HepG2 (cell line): ENCODE measurements at regions not wholly inside any gene's neighbourhood (a gene's known extent, or its start where the extent isn't known, plus 50 kb on each side); places are given as distances from the start of the nearest gene placed in this dataset.

Experiments used
- ATAC-seq: fragments of 200-7000 bp; cut with Tn5 transposase; 3 replicates; pipeline ENCODE4 v1.9.1; 2020; ENCODE audit warnings: mild to moderate bottlenecking, moderate library complexity
- BruUV-seq: library from RNA; stranded (reverse); fragments of 400-500 nt; replicated peaks from 2 replicates; lab custom pipeline; 2021; lab: Mats Ljungman, UMichigan
- CTCF ChIA-PET: fragments of 300-600 bp; formaldehyde crosslinking; extraction: SDS; loops from one replicate; lab custom pipeline; 2021; ENCODE audit warnings: low total read pairs, inconsistent platforms, low intra/inter-chr PET ratio; lab: Yijun Ruan, JAX
- POLR2A ChIA-PET: fragments of 350-600 bp; sonication (Branson Sonifier 250); formaldehyde crosslinking; loops from one replicate; lab custom pipeline; 2020; ENCODE audit warnings: antibody characterized with exemption, inconsistent platforms; lab: Yijun Ruan, JAX
- DNase-seq: peaks from one replicate; pipeline ENCODE4 v3.0.0-alpha.2; 2015; ENCODE audit warnings: low spot score
- FAIRE-seq: peaks from 3 replicates; lab custom pipeline; 2011; peaks lifted over from hg19 to GRCh38; lab: Jason Lieb, UNC
- H2AFZ ChIP-seq: one replicate; pipeline ENCODE4 v1.6.1; 2011; ENCODE audit warnings: low read length, inconsistent platforms
- H3K27ac ChIP-seq: fragments of 300-600 bp; 3 replicates; pipeline ENCODE4 v1.8.0; 2011; ENCODE audit warnings: mixed run types, mild to moderate bottlenecking, mixed read lengths, low read length, inconsistent platforms; ENCODE audit not compliant: insufficient read depth; ENCODE audit errors: extremely low read length
- H3K27me3 ChIP-seq, 2 experiments: fragments of 200-600 bp in 1 of 2; 2 replicates in 1 of 2; 3 replicates in 1 of 2; pipeline versions ENCODE4 v1.6.0 to v1.8.0; 2011; ENCODE audit warnings: low read length in 2 of 2, mild to moderate bottlenecking in 2 of 2, moderate library complexity in 2 of 2, inconsistent platforms in 1 of 2; ENCODE audit not compliant: insufficient read depth in 2 of 2, control insufficient read depth in 1 of 2
- H3K36me3 ChIP-seq, 2 experiments: fragments of 200-600 bp in 1 of 2; replicated peaks in 1 of 2; 2 replicates in 1 of 2; 3 replicates in 1 of 2; pipeline versions ENCODE4 v1.5.1 to v1.8.0; 2011; ENCODE audit warnings: low read length in 2 of 2, inconsistent platforms in 1 of 2; ENCODE audit not compliant: insufficient read depth in 2 of 2, control insufficient read depth in 1 of 2
- H3K4me1 ChIP-seq: 2 replicates; pipeline ENCODE4 v1.5.1; 2012; ENCODE audit warnings: low read length, inconsistent platforms; ENCODE audit not compliant: insufficient read depth
- H3K4me2 ChIP-seq: 2 replicates; pipeline ENCODE4 v1.6.0; 2011; ENCODE audit warnings: low read depth, low read length, inconsistent platforms
- H3K4me3 ChIP-seq, 3 experiments: fragments of 200-600 bp in 1 of 3; sonication (generic), shearing (Covaris generic) in 1 of 3; replicated peaks in 1 of 3; 2 replicates each; pipeline ENCODE4 v1.5.1; 2011 to 2016; ENCODE audit warnings: low read length in 3 of 3, inconsistent platforms in 2 of 3, low read depth in 2 of 3, mild to moderate bottlenecking in 2 of 3, control low read depth in 1 of 3, mixed read lengths in 1 of 3; ENCODE audit not compliant: insufficient read depth in 1 of 3
- H3K79me2 ChIP-seq: one replicate; pipeline ENCODE4 v1.6.1; 2011; ENCODE audit warnings: low read length, inconsistent platforms; ENCODE audit not compliant: insufficient read depth
- H3K9ac ChIP-seq: 2 replicates; pipeline ENCODE4 v1.6.0; 2011; ENCODE audit warnings: mild to moderate bottlenecking, low read depth, low read length, inconsistent platforms; ENCODE audit not compliant: insufficient read depth
- H3K9me3 ChIP-seq: 2 replicates; pipeline ENCODE4 v1.5.1; 2012; ENCODE audit warnings: mild to moderate bottlenecking, low read length
- H4K20me1 ChIP-seq: 2 replicates; pipeline ENCODE4 v1.6.0; 2011; ENCODE audit warnings: inconsistent platforms, mild to moderate bottlenecking, low read length, moderate library complexity; ENCODE audit not compliant: insufficient read depth
- BRCA1 ChIP-seq: sonication (generic); formaldehyde crosslinking; IDR thresholded peaks from 2 replicates; pipeline ENCODE4 v1.4.0; 2020; ENCODE audit warnings: missing genetic modification reagents
- CREB1 ChIP-seq, 2 experiments: fragments of 450-650 bp in 1 of 2; IDR thresholded peaks; 2 replicates each; pipeline ENCODE4 v1.6.1; 2016 to 2017; ENCODE audit warnings: control low read depth in 1 of 2, mild to moderate bottlenecking in 1 of 2, missing compliant biosample characterization in 1 of 2, missing genetic modification characterization in 1 of 2
- CSRNP1 ChIP-seq: sonication (generic); formaldehyde crosslinking; IDR thresholded peaks from 2 replicates; pipeline ENCODE4 v1.8.1; 2023; ENCODE audit warnings: mild to moderate bottlenecking, missing genetic modification reagents
- HNRNPK ChIP-seq: fragments of 200-400 bp; formaldehyde crosslinking; IDR thresholded peaks from 2 replicates; pipeline ENCODE4 v1.6.1; 2018; ENCODE audit warnings: low read length, low read depth, moderate library complexity, mild to moderate bottlenecking; ENCODE audit not compliant: poor library complexity, severe bottlenecking
- NPAS2 ChIP-seq: sonication (generic); formaldehyde crosslinking; IDR thresholded peaks from 2 replicates; pipeline ENCODE4 v1.8.0; 2022; ENCODE audit warnings: mild to moderate bottlenecking, missing genetic modification reagents, borderline replicate concordance
- PITX1 ChIP-seq: sonication (generic); formaldehyde crosslinking; IDR thresholded peaks from 2 replicates; pipeline ENCODE4 v1.5.1; 2020; ENCODE audit warnings: mild to moderate bottlenecking, missing genetic modification reagents
- SOX5 ChIP-seq: IDR thresholded peaks from 2 replicates; pipeline ENCODE4 v1.6.1; 2016; ENCODE audit warnings: borderline replicate concordance
- TARDBP ChIP-seq: sonication (generic); formaldehyde crosslinking; IDR thresholded peaks from 2 replicates; pipeline ENCODE4 v1.8.0; 2022; ENCODE audit warnings: mild to moderate bottlenecking, missing genetic modification reagents
- TBX3 ChIP-seq: fragments of 450-650 bp; IDR thresholded peaks from 2 replicates; pipeline ENCODE4 v1.6.1; 2017; ENCODE audit warnings: antibody characterized with exemption, mild to moderate bottlenecking, inconsistent platforms, borderline replicate concordance
- ZNF678 ChIP-seq: sonication (generic); formaldehyde crosslinking; IDR thresholded peaks from 2 replicates; pipeline ENCODE4 v1.4.0; 2020; ENCODE audit warnings: mild to moderate bottlenecking, missing genetic modification reagents
- ZNF749 ChIP-seq: sonication (generic); formaldehyde crosslinking; IDR thresholded peaks from 2 replicates; pipeline ENCODE4 v1.8.0; 2022; ENCODE audit warnings: mild to moderate bottlenecking, missing genetic modification reagents, moderate library complexity, borderline replicate concordance
- WGBS: methylation state at CpG from one replicate; pipeline ENCODE4 v1.1.6; 2017; ENCODE audit warnings: low lambda C conversion rate; 5-methylcytosine and 5-hydroxymethylcytosine counted together
- in situ Hi-C: cut with HindIII; loops from 2 replicates; pipeline ENCODE4 v1.10.0; 2017; ENCODE audit warnings: low pct_unique_long_range_greater_than_20kb; ENCODE audit not compliant: extremely low pct_ligation_motif_present
- intact Hi-C: fragments of 100-400 bp; cut with micrococcal nuclease; formaldehyde crosslinking; loops from one replicate; pipeline ENCODE4 v1.10.0; 2022; ENCODE audit not compliant: unreplicated experiment

GRCh38 chr5:93126634-93127033 lies 454.4 kb downstream of the NR2F1-AS1 start:
- H3K4me2 ChIP-seq = no peak overlapping the region
- in situ Hi-C loops = no loop called here
- H3K4me3 ChIP-seq = no peak overlapping the region
- ChIA-PET POLR2A (no interaction called here), CTCF (no interaction called here)
- H3K27ac ChIP-seq = no peak overlapping the region
- WGBS = 54% methylated on average over 1 of the region's 1 CpG
- ATAC-seq (no peak), FAIRE-seq (no peak), DNase-seq (no peak)
- no peaks in the 10 kb centered on the region for H3K36me3 ChIP-seq
- TF ChIP-seq CSRNP1 = no peak
- TF ChIP-seq TBX3 = no peak
- TF ChIP-seq ZNF749 = no peak
- TF ChIP-seq SOX5 (CRISPR knock-in tag) = no peak
- no peak for TF ChIP-seq TARDBP (CRISPR knock-in tag)
- TF ChIP-seq BRCA1 = no peak
- TF ChIP-seq HNRNPK = no peak
- TF ChIP-seq NPAS2 (CRISPR knock-in tag) = no peak
- TF ChIP-seq PITX1 (CRISPR knock-in tag) = no peak
- TF ChIP-seq CREB1 (IDR thresholded peaks at IDR 0.05) = no peak
- TF ChIP-seq CREB1 (CRISPR knock-in tag; IDR thresholded peaks at IDR 0.05) = no peak
- no peak for TF ChIP-seq ZNF678 (CRISPR knock-in tag)
- no peaks in the 10 kb centered on the region for H3K9me3 ChIP-seq
- H3K4me1 ChIP-seq = no peaks in the 10 kb centered on the region
- BruUV-seq = no TSS peak
- H4K20me1 ChIP-seq = no peaks in the 10 kb centered on the region
- H3K27me3 ChIP-seq = peaks cover 0 to 6% of the 10 kb centered on the region in 2 experiments; a peak in 1 of 5 replicates
- no peak overlapping the region for H2AFZ ChIP-seq
- intact Hi-C loops = no loop called here
- no peaks in the 10 kb centered on the region for H3K79me2 ChIP-seq
- no peak overlapping the region for H3K9ac ChIP-seq
